Upper lobe of left lung (tissue), 6 donors: ENCODE measurements at regions not wholly inside any gene's neighbourhood (a gene's known extent, or its start where the extent isn't known, plus 50 kb on each side); places are given as distances from the start of the nearest gene placed in this dataset.
A peak's percentile ranks its signal among the peaks of the same experiment; 100 is the strongest.

Source experiments
- ATAC-seq, 2 donors: fragments of 200-7000 bp; cut with Tn5 transposase; one replicate each; pipeline ENCODE4 v1.9.1; 2022; ENCODE audit warnings: mild to moderate bottlenecking in 2 of 2, moderate library complexity in 2 of 2; ENCODE audit not compliant: low FRiP score in 2 of 2
- DNase-seq, 2 donors: peaks; one replicate each; pipeline ENCODE4 v3.0.0-alpha.2; 2019 to 2020
- H3K27ac ChIP-seq, 4 donors: fragments of 200-600 bp; sonication (generic); one replicate each; pipeline ENCODE4 v1.5.1; 2016 to 2019
- H3K27me3 ChIP-seq, 4 donors: fragments of 200-600 bp; sonication (generic); one replicate each; pipeline ENCODE4 v1.5.1; 2017 to 2019
- H3K36me3 ChIP-seq, 4 donors: fragments of 200-600 bp; sonication (generic); one replicate each; pipeline ENCODE4 v1.5.1; 2016 to 2019
- H3K4me1 ChIP-seq, 4 donors: fragments of 200-600 bp; sonication (generic); one replicate each; pipeline ENCODE4 v1.5.1; 2018 to 2019
- H3K4me3 ChIP-seq, 4 donors: fragments of 200-600 bp; sonication (generic); one replicate each; pipeline ENCODE4 v1.5.1; 2017 to 2019; ENCODE audit warnings: mild to moderate bottlenecking in 2 of 4, moderate library complexity in 1 of 4
- H3K9me3 ChIP-seq, 4 donors: fragments of 200-600 bp; sonication (generic); one replicate each; pipeline ENCODE4 v1.5.1; 2018 to 2019
- EP300 ChIP-seq, 4 donors: sonication (generic); formaldehyde crosslinking; IDR thresholded peaks; one replicate each; pipeline ENCODE4 v1.5.1; 2017; ENCODE audit warnings: antibody characterized with exemption in 4 of 4, control low read depth in 2 of 4
- POLR2A ChIP-seq, 4 donors: fragments of 450-650 bp; IDR thresholded peaks; one replicate each; pipeline ENCODE4 v1.5.1; 2016 to 2017; ENCODE audit warnings: antibody characterized with exemption in 4 of 4, mild to moderate bottlenecking in 2 of 4
- POLR2AphosphoS5 ChIP-seq, 2 donors: sonication (generic); formaldehyde crosslinking; IDR thresholded peaks; one replicate each; pipeline ENCODE4 v1.5.1; 2017; ENCODE audit warnings: antibody characterized with exemption in 2 of 2
- WGBS, 2 donors: methylation state at CpG; one replicate each; pipeline ENCODE4 v1.1.5; 2017 to 2018; 5-methylcytosine and 5-hydroxymethylcytosine counted together
- TF ChIP-seq, protein P1 (sequence below), 6 experiments: fragments of 450-650 bp in 4 of 6; fragments of 200-600 bp in 2 of 6; sonication (generic) in 2 of 6; IDR thresholded peaks; one replicate each; pipeline ENCODE4 v1.5.1; 2016 to 2019; ENCODE audit warnings: antibody characterized with exemption in 6 of 6
- donor health status: DM: no; HTN: no; CAD: no; lungs with moderate emphysema.
- donor health status: DM: no; HTN: yes; CAD: no; lungs with severe emphysema.

GRCh38 chr7:84658286-84658685, 463.7 kb upstream of the SEMA3A start:
- no peak overlapping the region for H3K4me3 ChIP-seq
- H3K4me1 ChIP-seq = no peaks in the 10 kb centered on the region
- no peaks in the 10 kb centered on the region for H3K9me3 ChIP-seq
- H3K36me3 ChIP-seq = no peaks in the 10 kb centered on the region
- DNase-seq (no peak), ATAC-seq (no peak)
- WGBS, 2 donors = 93 to 94% methylated on average over 1 of the region's 1 CpG
- H3K27me3 ChIP-seq = no peaks in the 10 kb centered on the region
- TF ChIP-seq, protein P1, sequence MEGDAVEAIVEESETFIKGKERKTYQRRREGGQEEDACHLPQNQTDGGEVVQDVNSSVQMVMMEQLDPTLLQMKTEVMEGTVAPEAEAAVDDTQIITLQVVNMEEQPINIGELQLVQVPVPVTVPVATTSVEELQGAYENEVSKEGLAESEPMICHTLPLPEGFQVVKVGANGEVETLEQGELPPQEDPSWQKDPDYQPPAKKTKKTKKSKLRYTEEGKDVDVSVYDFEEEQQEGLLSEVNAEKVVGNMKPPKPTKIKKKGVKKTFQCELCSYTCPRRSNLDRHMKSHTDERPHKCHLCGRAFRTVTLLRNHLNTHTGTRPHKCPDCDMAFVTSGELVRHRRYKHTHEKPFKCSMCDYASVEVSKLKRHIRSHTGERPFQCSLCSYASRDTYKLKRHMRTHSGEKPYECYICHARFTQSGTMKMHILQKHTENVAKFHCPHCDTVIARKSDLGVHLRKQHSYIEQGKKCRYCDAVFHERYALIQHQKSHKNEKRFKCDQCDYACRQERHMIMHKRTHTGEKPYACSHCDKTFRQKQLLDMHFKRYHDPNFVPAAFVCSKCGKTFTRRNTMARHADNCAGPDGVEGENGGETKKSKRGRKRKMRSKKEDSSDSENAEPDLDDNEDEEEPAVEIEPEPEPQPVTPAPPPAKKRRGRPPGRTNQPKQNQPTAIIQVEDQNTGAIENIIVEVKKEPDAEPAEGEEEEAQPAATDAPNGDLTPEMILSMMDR (IDR thresholded peaks at IDR 0.05) = no peak
- no peak for TF ChIP-seq POLR2AphosphoS5 (IDR thresholded peaks at IDR 0.05)
- TF ChIP-seq POLR2A (IDR thresholded peaks at IDR 0.05) = no peak
- no peak for TF ChIP-seq EP300 (IDR thresholded peaks at IDR 0.05)
- no peak overlapping the region for H3K27ac ChIP-seq

GRCh38 chr7:84654273-84654672, 459.7 kb upstream of the SEMA3A start:
- no peaks in the 10 kb centered on the region for H3K4me1 ChIP-seq
- WGBS, 2 donors = 88 to 91% methylated on average over 1 of the region's 1 CpG
- TF ChIP-seq EP300 (IDR thresholded peaks at IDR 0.05) (peak in 1 of 4 donors; percentile 11), POLR2A (IDR thresholded peaks at IDR 0.05) (no peak)
- H3K36me3 ChIP-seq = no peaks in the 10 kb centered on the region
- H3K27ac ChIP-seq = no peak overlapping the region
- ATAC-seq = no peak
- H3K9me3 ChIP-seq = no peaks in the 10 kb centered on the region
- H3K4me3 ChIP-seq = no peak overlapping the region
- no peaks in the 10 kb centered on the region for H3K27me3 ChIP-seq
- no peak for DNase-seq

GRCh38 chr7:84651876-84652275, 457.3 kb upstream of the SEMA3A start:
- no peak for ATAC-seq
- 73 to 74% methylated on average over 3 of the region's 3 CpGs for WGBS, 2 donors
- no peaks in the 10 kb centered on the region for H3K4me1 ChIP-seq
- H3K27me3 ChIP-seq = no peaks in the 10 kb centered on the region
- no peak overlapping the region for H3K4me3 ChIP-seq
- TF ChIP-seq POLR2A (IDR thresholded peaks at IDR 0.05) (no peak), POLR2AphosphoS5 (IDR thresholded peaks at IDR 0.05) (no peak), EP300 (IDR thresholded peaks at IDR 0.05) (no peak)
- TF ChIP-seq, protein P1 (IDR thresholded peaks at IDR 0.05) = no peak
- no peak for DNase-seq
- H3K36me3 ChIP-seq = no peaks in the 10 kb centered on the region
- no peak overlapping the region for H3K27ac ChIP-seq
- H3K9me3 ChIP-seq = no peaks in the 10 kb centered on the region

GRCh38 chr7:84647797-84648757, 453.5 kb upstream of the SEMA3A start:
- TF ChIP-seq POLR2A (IDR thresholded peaks at IDR 0.05) = no peak
- TF ChIP-seq POLR2AphosphoS5 (IDR thresholded peaks at IDR 0.05) = no peak
- H3K36me3 ChIP-seq = no peaks in the 10 kb centered on the region
- ATAC-seq (no peak), DNase-seq (no peak)
- H3K9me3 ChIP-seq = no peaks in the 10 kb centered on the region
- 77 to 90% methylated on average over 2 of the region's 2 CpGs for WGBS, 2 donors
- no peaks in the 10 kb centered on the region for H3K4me1 ChIP-seq
- no peak overlapping the region for H3K4me3 ChIP-seq
- no peak overlapping the region for H3K27ac ChIP-seq
- H3K27me3 ChIP-seq = no peaks in the 10 kb centered on the region

DNA sequence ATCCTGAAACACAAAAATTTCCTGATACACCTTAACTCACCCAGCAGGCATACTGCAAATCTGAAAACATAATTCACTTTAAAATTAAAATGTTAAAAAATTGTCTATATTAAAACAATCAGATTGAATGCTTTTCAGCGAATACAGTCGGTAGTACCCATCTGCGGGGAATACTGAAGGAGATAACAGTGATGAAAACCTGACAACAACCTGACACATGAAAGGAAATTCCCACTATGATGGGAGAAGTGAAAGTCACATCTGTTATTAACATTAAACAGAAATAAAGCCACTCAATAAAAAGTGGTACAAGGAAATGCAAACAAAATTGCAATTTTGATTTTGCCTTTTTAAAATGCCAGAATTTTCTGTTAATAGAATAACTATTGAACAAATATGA, 448.0 kb upstream of the SEMA3A start:
- Histone ChIP-seq H3K27me3 (no peaks in the 10 kb centered on the region), H3K4me1 (peaks cover 0 to under 1% (median 0%) of the 10 kb centered on the region in 4 donors), H3K36me3 (no peaks in the 10 kb centered on the region), H3K27ac (no peak overlapping the region), H3K9me3 (no peaks in the 10 kb centered on the region), H3K4me3 (no peak overlapping the region)
- no peak for ATAC-seq
- WGBS, 2 donors = 83 to 91% methylated on average over 3 of the region's 3 CpGs
- no peak for DNase-seq
- TF ChIP-seq, protein P1 (IDR thresholded peaks at IDR 0.05) = no peak
- TF ChIP-seq EP300 (IDR thresholded peaks at IDR 0.05) (no peak), POLR2A (IDR thresholded peaks at IDR 0.05) (no peak), POLR2AphosphoS5 (IDR thresholded peaks at IDR 0.05) (no peak)
